Testis (tissue), 2 donors: ENCODE measurements at regions not wholly inside any gene's neighbourhood (a gene's known extent, or its start where the extent isn't known, plus 50 kb on each side); places are given as distances from the start of the nearest gene placed in this dataset.

Experiments used
- POLR2A ChIP-seq: fragments of 450-650 bp; IDR thresholded peaks from one replicate; pipeline ENCODE4 v1.6.1; 2017; ENCODE audit warnings: antibody characterized with exemption, mild to moderate bottlenecking, moderate library complexity
- TF ChIP-seq, protein P1 (sequence below), 3 experiments: fragments of 450-650 bp in 2 of 3; fragments of 200-600 bp in 1 of 3; sonication (generic) in 1 of 3; IDR thresholded peaks; one replicate each; pipeline ENCODE4 v1.5.1; 2016 to 2019; ENCODE audit warnings: antibody characterized with exemption in 3 of 3, mild to moderate bottlenecking in 2 of 3, moderate library complexity in 1 of 3

DNA sequence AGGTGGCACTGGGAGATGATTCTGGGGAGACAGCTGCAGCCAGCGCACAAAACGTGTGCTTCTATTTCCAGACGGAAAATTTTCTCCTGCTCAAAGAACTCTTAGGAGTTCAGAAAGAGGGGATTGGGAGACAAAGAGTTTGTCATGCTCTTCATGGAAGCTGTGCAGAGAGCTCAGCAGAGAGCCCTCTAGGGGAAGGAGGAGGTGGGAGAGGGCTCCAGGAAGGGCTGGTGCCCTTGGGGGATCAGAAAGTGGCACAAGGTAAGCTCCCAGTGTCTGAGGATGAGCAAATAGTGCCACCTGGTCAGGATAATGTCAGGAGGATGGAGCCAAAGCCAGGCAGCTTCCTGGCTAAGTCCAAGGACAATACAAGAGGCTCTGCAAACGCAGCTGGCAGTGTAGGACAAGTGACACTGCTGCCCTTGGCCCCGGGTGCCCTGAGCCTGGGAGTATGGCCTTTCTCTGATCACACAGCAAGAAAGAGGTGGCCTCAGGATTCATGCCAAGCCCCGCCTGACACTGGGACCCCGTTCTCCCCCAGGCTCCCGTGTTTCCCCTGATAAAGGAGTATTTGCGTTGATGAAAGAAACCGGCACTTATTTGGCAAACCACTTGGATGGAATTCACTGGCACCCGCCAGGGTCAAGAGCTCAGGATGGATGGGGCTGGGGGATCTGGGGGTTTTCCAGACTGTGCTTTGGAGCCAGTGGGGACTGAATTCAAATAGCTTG is 254.0 kb downstream of the PTPRU start:
- TF ChIP-seq, protein P1, sequence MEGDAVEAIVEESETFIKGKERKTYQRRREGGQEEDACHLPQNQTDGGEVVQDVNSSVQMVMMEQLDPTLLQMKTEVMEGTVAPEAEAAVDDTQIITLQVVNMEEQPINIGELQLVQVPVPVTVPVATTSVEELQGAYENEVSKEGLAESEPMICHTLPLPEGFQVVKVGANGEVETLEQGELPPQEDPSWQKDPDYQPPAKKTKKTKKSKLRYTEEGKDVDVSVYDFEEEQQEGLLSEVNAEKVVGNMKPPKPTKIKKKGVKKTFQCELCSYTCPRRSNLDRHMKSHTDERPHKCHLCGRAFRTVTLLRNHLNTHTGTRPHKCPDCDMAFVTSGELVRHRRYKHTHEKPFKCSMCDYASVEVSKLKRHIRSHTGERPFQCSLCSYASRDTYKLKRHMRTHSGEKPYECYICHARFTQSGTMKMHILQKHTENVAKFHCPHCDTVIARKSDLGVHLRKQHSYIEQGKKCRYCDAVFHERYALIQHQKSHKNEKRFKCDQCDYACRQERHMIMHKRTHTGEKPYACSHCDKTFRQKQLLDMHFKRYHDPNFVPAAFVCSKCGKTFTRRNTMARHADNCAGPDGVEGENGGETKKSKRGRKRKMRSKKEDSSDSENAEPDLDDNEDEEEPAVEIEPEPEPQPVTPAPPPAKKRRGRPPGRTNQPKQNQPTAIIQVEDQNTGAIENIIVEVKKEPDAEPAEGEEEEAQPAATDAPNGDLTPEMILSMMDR (IDR thresholded peaks at IDR 0.05): no peak
- TF ChIP-seq POLR2A: no peak
